Endothelial cell of umbilical vein (primary cell): ENCODE measurements at regions not wholly inside any gene's neighbourhood (a gene's known extent, or its start where the extent isn't known, plus 50 kb on each side); places are given as distances from the start of the nearest gene placed in this dataset.

Experiments used
- BruUV-seq: library from RNA; stranded (reverse); fragments of 400-500 nt; replicated peaks from 2 replicates; lab custom pipeline; 2021; lab: Mats Ljungman, UMichigan
- CTCF ChIA-PET: fragments of 300-600, 350-600 bp; sonication (Branson Sonifier 250); formaldehyde crosslinking; loops from one replicate; lab custom pipeline; 2021; ENCODE audit warnings: antibody characterized with exemption, inconsistent platforms; lab: Charles Lee
- POLR2A ChIA-PET: fragments of 300-600, 350-600 bp; sonication (Branson Sonifier 250); formaldehyde crosslinking; loops from one replicate; lab custom pipeline; 2021; ENCODE audit warnings: antibody characterized with exemption, inconsistent platforms; lab: Charles Lee
- DNase-seq: peaks from one replicate; pipeline ENCODE4 v3.0.0-alpha.2; 2011; ENCODE audit warnings: low read depth, low spot score
- FAIRE-seq: peaks from 2 replicates; lab custom pipeline; 2011; peaks lifted over from hg19 to GRCh38; lab: Jason Lieb, UNC
- H2AFZ ChIP-seq: 2 replicates; pipeline ENCODE4 v1.6.0; 2012; ENCODE audit warnings: low read depth, low read length, control low read depth, inconsistent platforms
- H3K27ac ChIP-seq: 2 replicates; pipeline ENCODE4 v1.5.1; 2011; ENCODE audit warnings: low read depth, mild to moderate bottlenecking, control low read depth, low read length, moderate library complexity; ENCODE audit not compliant: insufficient read depth
- H3K27me3 ChIP-seq, 2 experiments: 2 replicates each; pipeline versions ENCODE4 v1.6.0 to v1.6.1; 2011; ENCODE audit warnings: low read length in 2 of 2, mixed read lengths in 1 of 2; ENCODE audit not compliant: control insufficient read depth in 2 of 2, insufficient read depth in 2 of 2
- H3K36me3 ChIP-seq, 2 experiments: 2 replicates in 1 of 2; 3 replicates in 1 of 2; pipeline ENCODE4 v1.5.1; 2011; ENCODE audit warnings: low read length in 2 of 2, mild to moderate bottlenecking in 1 of 2, moderate library complexity in 1 of 2; ENCODE audit not compliant: control insufficient read depth in 2 of 2, insufficient read depth in 2 of 2; ENCODE audit errors: extremely low read depth in 1 of 2
- H3K4me1 ChIP-seq: 3 replicates; pipeline ENCODE4 v1.5.1; 2011; ENCODE audit warnings: mild to moderate bottlenecking, low read length; ENCODE audit not compliant: control insufficient read depth, insufficient read depth; ENCODE audit errors: extremely low read depth
- H3K4me2 ChIP-seq: 2 replicates; pipeline ENCODE4 v1.6.1; 2011; ENCODE audit warnings: low read length, control low read depth, mixed read lengths; ENCODE audit not compliant: insufficient read depth
- H3K4me3 ChIP-seq, 3 experiments: fragments of 200-600 bp in 1 of 3; sonication (generic), shearing (Covaris generic) in 1 of 3; replicated peaks in 1 of 3; 2 replicates each; pipeline ENCODE4 v1.5.1; 2011 to 2016; ENCODE audit warnings: control low read depth in 3 of 3, low read length in 3 of 3, mild to moderate bottlenecking in 2 of 3, inconsistent platforms in 1 of 3, low read depth in 1 of 3, moderate library complexity in 1 of 3; ENCODE audit not compliant: insufficient read depth in 1 of 3
- H3K79me2 ChIP-seq: 2 replicates; pipeline ENCODE4 v1.6.0; 2012; ENCODE audit warnings: low read length, inconsistent platforms; ENCODE audit not compliant: control insufficient read depth, insufficient read depth
- H3K9ac ChIP-seq: replicated peaks from 2 replicates; pipeline ENCODE3; 2011; ENCODE audit warnings: low read length, control low read depth; ENCODE audit not compliant: insufficient read depth; ENCODE audit errors: extremely low read depth
- H3K9me1 ChIP-seq: replicated peaks from 3 replicates; pipeline ENCODE4 v1.6.0; 2011; ENCODE audit warnings: mild to moderate bottlenecking, low read length; ENCODE audit not compliant: control insufficient read depth, insufficient read depth; ENCODE audit errors: extremely low read depth
- H3K9me3 ChIP-seq: replicated peaks from 2 replicates; pipeline ENCODE4 v1.5.1; 2012; ENCODE audit warnings: low read length, inconsistent platforms; ENCODE audit not compliant: control insufficient read depth, insufficient read depth
- H4K20me1 ChIP-seq: replicated peaks from 2 replicates; pipeline ENCODE3; 2011; ENCODE audit warnings: mild to moderate bottlenecking, low read length; ENCODE audit not compliant: control insufficient read depth, insufficient read depth; ENCODE audit errors: extremely low read depth
- CTCF ChIP-seq, 2 donors: IDR thresholded peaks; 1 replicate in 1 of 2; 2 replicates in 1 of 2; pipeline ENCODE4 v1.5.1; 2011; ENCODE audit warnings: low read length in 2 of 2, mild to moderate bottlenecking in 2 of 2, moderate library complexity in 2 of 2, control low read depth in 1 of 2, inconsistent platforms in 1 of 2, low read depth in 1 of 2; ENCODE audit not compliant: insufficient read depth in 1 of 2; ENCODE audit errors: extremely low read depth in 1 of 2
- EZH2 ChIP-seq: IDR thresholded peaks from 2 replicates; pipeline ENCODE4 v1.6.1; 2012; ENCODE audit warnings: borderline replicate concordance, low read depth, mild to moderate bottlenecking, moderate library complexity, low read length, inconsistent platforms; ENCODE audit not compliant: severe bottlenecking
- FOS ChIP-seq: IDR thresholded peaks from 2 replicates; pipeline ENCODE4 v1.6.1; 2011; ENCODE audit warnings: mild to moderate bottlenecking, low read length, moderate library complexity, borderline replicate concordance; ENCODE audit not compliant: insufficient read depth
- GATA2 ChIP-seq: IDR thresholded peaks from 2 replicates; pipeline ENCODE4 v1.7.0; 2011; ENCODE audit warnings: low read depth, mild to moderate bottlenecking, moderate library complexity, mixed read lengths, low read length; ENCODE audit not compliant: insufficient read length, insufficient read depth
- JUN ChIP-seq: IDR thresholded peaks from 2 replicates; pipeline ENCODE4 v1.6.1; 2011; ENCODE audit warnings: borderline replicate concordance, low read depth; ENCODE audit not compliant: insufficient read length, insufficient read depth
- MAX ChIP-seq: IDR thresholded peaks from 2 replicates; pipeline ENCODE4 v1.6.1; 2011; ENCODE audit not compliant: insufficient read depth, insufficient read length
- MYC ChIP-seq: IDR thresholded peaks from one replicate; pipeline ENCODE4 v1.6.1; 2011; ENCODE audit warnings: mild to moderate bottlenecking, low read depth, low read length
- POLR2A ChIP-seq: IDR thresholded peaks from 2 replicates; pipeline ENCODE4 v1.6.1; 2012; ENCODE audit warnings: low read depth, mild to moderate bottlenecking, control low read depth, low read length
- POLR2AphosphoS5 ChIP-seq: IDR thresholded peaks from 2 replicates; pipeline ENCODE4 v1.6.1; 2012; ENCODE audit warnings: low read depth, mild to moderate bottlenecking, control low read depth, low read length, moderate library complexity; ENCODE audit not compliant: insufficient read depth
- dilution Hi-C: fragments of 300-500 bp; cut with MboI; formaldehyde crosslinking; loops from one replicate; pipeline ENCODE4 v1.15.0; 2019; ENCODE audit warnings: low sequenced_read_pairs; ENCODE audit not compliant: extremely low pct_ligation_motif_present
- intact Hi-C: fragments of 100-400 bp; cut with micrococcal nuclease; formaldehyde crosslinking; loops from one replicate; pipeline ENCODE4 v1.10.0; 2022

- TF ChIP-seq MYC (no peak), JUN (no peak), GATA2 (no peak), POLR2A (no peak), MAX (no peak), EZH2 (no peak), POLR2AphosphoS5 (no peak), FOS (no peak), CTCF (IDR thresholded peaks at IDR 0.05; ENCODE audit: extremely low read depth in 1 of 2, insufficient read depth in 1 of 2, low read depth in 1 of 2, low read length in 2 of 2) (no peak)
- POLR2A ChIA-PET = no interaction called here
- Histone ChIP-seq H3K4me1 (no peaks in the 10 kb centered on the region), H3K9me1 (no peaks in the 10 kb centered on the region), H3K27me3 (no peaks in the 10 kb centered on the region), H3K36me3 (no peaks in the 10 kb centered on the region), H3K9me3 (no peaks in the 10 kb centered on the region), H3K27ac (no peak overlapping the region), H3K4me2 (no peak overlapping the region), H4K20me1 (no peaks in the 10 kb centered on the region), H3K4me3 (no peak overlapping the region), H3K9ac (no peak overlapping the region), H3K79me2 (no peaks in the 10 kb centered on the region), H2AFZ (no peak overlapping the region)
- BruUV-seq = no TSS peak
- FAIRE-seq (no peak), DNase-seq (no peak)
- intact Hi-C loops (no loop called here), dilution Hi-C loops (no loop called here)
- CTCF ChIA-PET = no interaction called here
Measured at GRCh38 chr6:51474022-51474975, 613.1 kb downstream of the PKHD1 start.
